ENCODE measurements at regions not wholly inside any gene's neighbourhood (a gene's known extent, or its start where the extent isn't known, plus 50 kb on each side); places are given as distances from the start of the nearest gene placed in this dataset.
A peak's percentile ranks its signal among the peaks of the same experiment; 100 is the strongest.

GRCh38 chr1:214205053-214205452, 75.9 kb upstream of the SMYD2 start:
- ChIA-PET CTCF (interaction anchor here (2.0 to 4.4 kb wide), 2 partner anchors 9 to 127 kb away, joined by 7 to 32 read pairs; no protein-coding TSS in a partner anchor), POLR2A (no interaction called here)
- no peak for DNase-seq (ENCODE audit: low spot score)
- Mint-ChIP-seq H3K4me3 (no peak overlapping the region), H3K36me3 (no peaks in the 10 kb centered on the region), H3K27ac (no peak overlapping the region), H3K27me3 (ENCODE audit: low read depth) (no peaks in the 10 kb centered on the region; the same call in 1 of the 2 replicates), H3K4me1 (peaks cover 23% of the 10 kb centered on the region), H3K9me3 (no peaks in the 10 kb centered on the region)
- no peak for ATAC-seq
- no peak for TF ChIP-seq FOXP4 (CRISPR knock-in tag; IDR thresholded peaks at IDR 0.05)
- no peak for TF ChIP-seq ZNF423 (CRISPR knock-in tag; IDR thresholded peaks at IDR 0.05)
- TF ChIP-seq ELF4 (CRISPR knock-in tag; IDR thresholded peaks at IDR 0.05; ENCODE audit: low read depth) = no peak
- no peak for TF ChIP-seq SMAD3 (CRISPR knock-in tag; IDR thresholded peaks at IDR 0.05; ENCODE audit: borderline replicate concordance)
- TF ChIP-seq E2F5 (CRISPR knock-in tag; IDR thresholded peaks at IDR 0.05) = no peak
- no peak for TF ChIP-seq ZNF219 (CRISPR knock-in tag; IDR thresholded peaks at IDR 0.05; ENCODE audit: borderline replicate concordance)
- TF ChIP-seq ATF3 (CRISPR knock-in tag; conservative IDR thresholded peaks at IDR 0.05) = no peak
- no peak for TF ChIP-seq ZNF263 (CRISPR knock-in tag; IDR thresholded peaks at IDR 0.05; ENCODE audit: low read depth)
- no peak for TF ChIP-seq ATF2 (CRISPR knock-in tag; IDR thresholded peaks at IDR 0.05; ENCODE audit: borderline replicate concordance, low read depth)
- TF ChIP-seq ZNF232 (CRISPR knock-in tag; IDR thresholded peaks at IDR 0.05) = no peak

GRCh38 chr1:214208460-214208859, 72.5 kb upstream of the SMYD2 start:
- ChIA-PET POLR2A (interaction anchor here (0.6 kb wide), 1 partner anchor 47 kb away, joined by 3 read pairs; no protein-coding TSS in a partner anchor), CTCF (interaction anchor here (0.7 to 2.6 kb wide), 7 partner anchors 63 to 142 kb away, joined by 3 to 45 read pairs (median 4); no protein-coding TSS in a partner anchor)
- TF ChIP-seq AR (CRISPR knock-in tag; IDR thresholded peaks at IDR 0.05) = no peak
- DNase-seq (ENCODE audit: low spot score) = no peak
- Mint-ChIP-seq H3K27ac (no peak overlapping the region; the same call in 1 of the 2 replicates), H3K4me3 (no peak overlapping the region), H3K9me3 (no peaks in the 10 kb centered on the region), H3K36me3 (no peaks in the 10 kb centered on the region), H3K4me1 (peaks cover 28% of the 10 kb centered on the region), H3K27me3 (ENCODE audit: low read depth) (no peaks in the 10 kb centered on the region)
- ATAC-seq = peak; percentile 43

- H3K27ac Mint-ChIP-seq = no peak overlapping the region
- no peaks in the 10 kb centered on the region for H3K9me3 Mint-ChIP-seq
- TF ChIP-seq OVOL2 (CRISPR knock-in tag; IDR thresholded peaks at IDR 0.05; ENCODE audit: borderline replicate concordance) (no peak), FOXJ3 (CRISPR knock-in tag; IDR thresholded peaks at IDR 0.05; ENCODE audit: borderline replicate concordance) (no peak), ATF1 (CRISPR knock-in tag; IDR thresholded peaks at IDR 0.05) (no peak), ZMAT4 (CRISPR knock-in tag; IDR thresholded peaks at IDR 0.05) (no peak), ZNF532 (CRISPR knock-in tag; IDR thresholded peaks at IDR 0.05; ENCODE audit: borderline replicate concordance) (no peak), NR1H2 (CRISPR knock-in tag; IDR thresholded peaks at IDR 0.05) (no peak), TEAD4 (CRISPR knock-in tag; IDR thresholded peaks at IDR 0.05) (no peak)
- no peak for DNase-seq (ENCODE audit: low spot score)
- no peaks in the 10 kb centered on the region for H3K27me3 Mint-ChIP-seq (ENCODE audit: low read depth)
- CTCF ChIA-PET = interaction anchor here (1.2 to 2.6 kb wide), 5 partner anchors 62 to 123 kb away, joined by 3 to 45 read pairs (median 6); no protein-coding TSS in a partner anchor
- no peaks in the 10 kb centered on the region for H3K36me3 Mint-ChIP-seq
- ATAC-seq = no peak
- no peak overlapping the region for H3K4me3 Mint-ChIP-seq
- POLR2A ChIA-PET = interaction anchor here (0.6 kb wide), 2 partner anchors 48 to 230 kb away, joined by 3 read pairs; no protein-coding TSS in a partner anchor
- H3K4me1 Mint-ChIP-seq = peaks cover 32% of the 10 kb centered on the region
These were observed 71.6 kb upstream of the SMYD2 start for GRCh38 chr1:214209260-214209808.

All from WTC11 (cell line).